PC-3 (cell line): ENCODE measurements at regions not wholly inside any gene's neighbourhood (a gene's known extent, or its start where the extent isn't known, plus 50 kb on each side); places are given as distances from the start of the nearest gene placed in this dataset.

Source experiments
- ATAC-seq: fragments of 200-7000 bp; cut with Tn5 transposase; 2 replicates; pipeline ENCODE4 v1.9.1; 2020; ENCODE audit warnings: mild to moderate bottlenecking, moderate library complexity
- BruUV-seq: library from RNA; stranded (reverse); fragments of 400-500 nt; replicated peaks from 2 replicates; lab custom pipeline; 2021; lab: Mats Ljungman, UMichigan
- CTCF ChIA-PET: fragments of 300-600 bp; sonication (Branson Sonifier 250); formaldehyde crosslinking; loops from one replicate; lab custom pipeline; 2022; ENCODE audit warnings: antibody characterized with exemption; lab: Charles Lee
- POLR2A ChIA-PET: fragments of 300-600 bp; sonication (Branson Sonifier 250); formaldehyde crosslinking; loops from one replicate; lab custom pipeline; 2022; ENCODE audit warnings: antibody characterized with exemption; ENCODE audit not compliant: unreplicated experiment; lab: Charles Lee
- DNase-seq: peaks from one replicate; pipeline ENCODE4 v3.0.0-alpha.2; 2015
- H2AFZ ChIP-seq: fragments of 300-600 bp; sonication (generic); 2 replicates; pipeline ENCODE4 v1.6.0; 2016; ENCODE audit warnings: antibody characterized with exemption, low read length
- H3F3A ChIP-seq: fragments of 300-600 bp; sonication (generic); one replicate; pipeline ENCODE4 v1.6.0; 2017; ENCODE audit warnings: antibody characterized with exemption, low read length, control low read depth, mild to moderate bottlenecking; ENCODE audit not compliant: unreplicated experiment
- H3K27ac ChIP-seq: fragments of 300-600 bp; sonication (generic); 2 replicates; pipeline ENCODE4 v1.5.1; 2016; ENCODE audit warnings: mild to moderate bottlenecking, low read length
- H3K27me3 ChIP-seq: fragments of 300-600 bp; sonication (generic); 2 replicates; pipeline ENCODE4 v1.6.1; 2016; ENCODE audit warnings: low read length, mixed read lengths
- H3K36me3 ChIP-seq: fragments of 300-600 bp; sonication (generic); 2 replicates; pipeline ENCODE4 v1.6.1; 2016; ENCODE audit warnings: low read depth, mixed run types, low read length, mixed read lengths
- H3K4me1 ChIP-seq: fragments of 300-600 bp; sonication (generic); 2 replicates; pipeline ENCODE4 v1.5.1; 2016; ENCODE audit warnings: low read length; ENCODE audit not compliant: insufficient read depth
- H3K4me2 ChIP-seq: fragments of 300-600 bp; sonication (generic); 2 replicates; pipeline ENCODE4 v1.6.0; 2016; ENCODE audit warnings: low read length
- H3K4me3 ChIP-seq: fragments of 300-600 bp; sonication (generic); 2 replicates; pipeline ENCODE4 v1.5.1; 2016; ENCODE audit warnings: mild to moderate bottlenecking, low read length, mixed read lengths
- H3K79me2 ChIP-seq: fragments of 300-600 bp; sonication (generic); 2 replicates; pipeline ENCODE4 v1.6.1; 2017; ENCODE audit warnings: low read length, mixed read lengths
- H3K9ac ChIP-seq: fragments of 300-600 bp; sonication (generic); 2 replicates; pipeline ENCODE4 v1.6.0; 2016; ENCODE audit warnings: mild to moderate bottlenecking, low read length
- H3K9me2 ChIP-seq: fragments of 300-600 bp; sonication (generic); replicated peaks from 2 replicates; pipeline ENCODE4 v1.6.1; 2016; ENCODE audit warnings: mixed run types, low read length, mixed read lengths
- H3K9me3 ChIP-seq: fragments of 300-600 bp; sonication (generic); 2 replicates; pipeline ENCODE4 v1.6.1; 2016; ENCODE audit warnings: low read length, mixed read lengths
- H4K20me1 ChIP-seq: fragments of 300-600 bp; sonication (generic); 2 replicates; pipeline ENCODE4 v1.6.1; 2016; ENCODE audit warnings: low read length, mixed read lengths
- EZH2 ChIP-seq: fragments of 300-600 bp; sonication (generic); IDR thresholded peaks from one replicate; pipeline ENCODE4 v1.6.1; 2017; ENCODE audit warnings: antibody characterized with exemption, mild to moderate bottlenecking, low read length; ENCODE audit not compliant: unreplicated experiment
- EZH2phosphoT487 ChIP-seq: fragments of 300-600 bp; sonication (generic); IDR thresholded peaks from 2 replicates; pipeline ENCODE4 v1.6.1; 2018; ENCODE audit warnings: mild to moderate bottlenecking, antibody characterized with exemption, low read length, borderline replicate concordance
- intact Hi-C: fragments of 100-400 bp; cut with micrococcal nuclease; formaldehyde crosslinking; loops from 2 replicates; pipeline ENCODE4 v1.9.0; 2023
- TF ChIP-seq, protein P1 (sequence below): fragments of 300-600 bp; sonication (generic); conservative IDR thresholded peaks from 2 replicates; pipeline ENCODE4 v1.5.1; 2017; ENCODE audit warnings: antibody characterized with exemption, low read depth, mild to moderate bottlenecking, low read length

DNA sequence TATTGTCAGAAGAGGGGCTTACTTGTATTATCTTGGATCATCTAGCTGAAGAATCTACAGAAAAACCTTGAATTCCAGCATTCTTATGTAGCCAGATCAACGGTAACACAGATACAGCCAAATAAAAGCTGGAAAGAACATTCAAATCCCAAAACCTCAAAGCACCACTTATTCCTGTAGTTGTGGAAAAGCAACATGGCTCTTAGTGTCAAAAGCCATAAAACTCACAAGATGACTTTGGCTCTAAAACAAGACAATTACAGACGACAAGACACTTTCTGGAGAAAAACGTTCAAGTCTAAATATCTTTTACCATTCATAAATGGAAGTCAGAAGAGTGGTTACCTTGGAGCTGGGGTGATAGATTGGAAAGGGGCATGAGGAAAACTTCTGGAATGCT is 173.0 kb downstream of the HERPUD2 start:
- Histone ChIP-seq H3K9ac (no peak overlapping the region), H3K27me3 (peaks cover 22% of the 10 kb centered on the region), H3K79me2 (no peaks in the 10 kb centered on the region), H3K27ac (no peak overlapping the region), H4K20me1 (no peaks in the 10 kb centered on the region), H3F3A (no peaks in the 10 kb centered on the region), H3K36me3 (no peaks in the 10 kb centered on the region), H3K9me2 (no peaks in the 10 kb centered on the region), H3K4me3 (no peak overlapping the region), H3K4me2 (no peak overlapping the region), H2AFZ (no peak overlapping the region), H3K4me1 (peaks cover 16% of the 10 kb centered on the region), H3K9me3 (no peaks in the 10 kb centered on the region)
- no TSS peak for BruUV-seq
- POLR2A ChIA-PET: no interaction called here
- TF ChIP-seq, protein P1, sequence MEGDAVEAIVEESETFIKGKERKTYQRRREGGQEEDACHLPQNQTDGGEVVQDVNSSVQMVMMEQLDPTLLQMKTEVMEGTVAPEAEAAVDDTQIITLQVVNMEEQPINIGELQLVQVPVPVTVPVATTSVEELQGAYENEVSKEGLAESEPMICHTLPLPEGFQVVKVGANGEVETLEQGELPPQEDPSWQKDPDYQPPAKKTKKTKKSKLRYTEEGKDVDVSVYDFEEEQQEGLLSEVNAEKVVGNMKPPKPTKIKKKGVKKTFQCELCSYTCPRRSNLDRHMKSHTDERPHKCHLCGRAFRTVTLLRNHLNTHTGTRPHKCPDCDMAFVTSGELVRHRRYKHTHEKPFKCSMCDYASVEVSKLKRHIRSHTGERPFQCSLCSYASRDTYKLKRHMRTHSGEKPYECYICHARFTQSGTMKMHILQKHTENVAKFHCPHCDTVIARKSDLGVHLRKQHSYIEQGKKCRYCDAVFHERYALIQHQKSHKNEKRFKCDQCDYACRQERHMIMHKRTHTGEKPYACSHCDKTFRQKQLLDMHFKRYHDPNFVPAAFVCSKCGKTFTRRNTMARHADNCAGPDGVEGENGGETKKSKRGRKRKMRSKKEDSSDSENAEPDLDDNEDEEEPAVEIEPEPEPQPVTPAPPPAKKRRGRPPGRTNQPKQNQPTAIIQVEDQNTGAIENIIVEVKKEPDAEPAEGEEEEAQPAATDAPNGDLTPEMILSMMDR: no peak
- TF ChIP-seq EZH2: no peak
- TF ChIP-seq EZH2phosphoT487: no peak
- CTCF ChIA-PET: no interaction called here
- ATAC-seq (no peak), DNase-seq (no peak)
- intact Hi-C loops: loop anchor here (5.0 kb wide), 2 partner anchors 330 to 445 kb away; no protein-coding TSS in a partner anchor

DNA sequence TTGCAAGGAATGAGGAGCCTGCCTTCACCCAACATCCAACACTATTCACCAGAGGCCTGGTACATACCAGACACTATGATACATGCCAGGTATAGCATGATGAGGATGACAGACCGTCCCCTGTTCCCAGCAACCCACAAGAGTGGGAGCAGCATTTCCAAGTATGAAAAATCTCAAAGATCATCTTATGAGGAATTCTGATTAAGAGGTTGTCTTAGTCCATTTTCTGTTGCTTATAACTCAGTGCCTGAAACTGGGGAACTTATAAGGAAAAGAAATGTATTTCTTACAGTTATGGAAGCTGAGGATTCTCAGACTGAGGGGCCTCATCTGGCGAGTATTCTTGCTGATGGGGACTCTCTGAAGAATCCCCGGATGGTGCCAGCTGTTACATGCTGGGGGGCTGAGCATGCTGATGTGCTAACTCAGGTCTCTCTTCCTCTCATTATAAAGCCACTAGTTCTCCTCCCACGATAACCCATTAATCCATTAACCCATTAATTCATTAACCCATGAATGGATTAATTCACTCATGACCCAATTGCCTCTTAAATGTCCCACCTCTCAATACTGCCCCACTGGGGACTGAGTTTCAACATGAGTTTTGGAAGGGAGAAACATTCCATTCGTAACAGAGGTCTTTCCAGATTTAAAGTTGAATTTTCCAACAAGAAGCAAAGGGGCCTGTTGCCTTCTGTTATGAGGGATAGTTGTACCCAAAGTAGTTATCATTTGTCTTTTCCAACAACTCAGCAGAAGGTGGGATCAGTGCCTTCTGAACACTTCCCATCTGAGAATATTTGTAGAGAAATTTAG is 173.9 kb downstream of the HERPUD2 start:
- Histone ChIP-seq H3K4me2 (no peak overlapping the region), H3K36me3 (no peaks in the 10 kb centered on the region), H4K20me1 (no peaks in the 10 kb centered on the region), H3K9me2 (no peaks in the 10 kb centered on the region), H3K9me3 (no peaks in the 10 kb centered on the region), H3K79me2 (no peaks in the 10 kb centered on the region), H3K4me3 (no peak overlapping the region), H3K4me1 (peaks cover 16% of the 10 kb centered on the region), H3K9ac (no peak overlapping the region), H3K27ac (no peak overlapping the region), H2AFZ (no peak overlapping the region), H3K27me3 (peaks cover 28% of the 10 kb centered on the region), H3F3A (no peaks in the 10 kb centered on the region)
- no peak for TF ChIP-seq EZH2
- no peak for TF ChIP-seq EZH2phosphoT487
- TF ChIP-seq, protein P1: no peak
- intact Hi-C loops: loop anchor here (1.0 to 5.0 kb wide), 3 partner anchors 96 to 444 kb away; no protein-coding TSS in a partner anchor
- DNase-seq (no peak), ATAC-seq (no peak)
- BruUV-seq: no TSS peak
- POLR2A ChIA-PET: no interaction called here
- CTCF ChIA-PET: interaction anchor here (0.6 kb wide), 1 partner anchor 76 kb away, joined by 3 read pairs; no protein-coding TSS in a partner anchor
